ENCODE measurements at regions not wholly inside any gene's neighbourhood (a gene's known extent, or its start where the extent isn't known, plus 50 kb on each side); places are given as distances from the start of the nearest gene placed in this dataset.

GRCh38 chr18:30562231-30562630 lies 480.3 kb downstream of the DSC3 start:
- TF ChIP-seq, protein P1, sequence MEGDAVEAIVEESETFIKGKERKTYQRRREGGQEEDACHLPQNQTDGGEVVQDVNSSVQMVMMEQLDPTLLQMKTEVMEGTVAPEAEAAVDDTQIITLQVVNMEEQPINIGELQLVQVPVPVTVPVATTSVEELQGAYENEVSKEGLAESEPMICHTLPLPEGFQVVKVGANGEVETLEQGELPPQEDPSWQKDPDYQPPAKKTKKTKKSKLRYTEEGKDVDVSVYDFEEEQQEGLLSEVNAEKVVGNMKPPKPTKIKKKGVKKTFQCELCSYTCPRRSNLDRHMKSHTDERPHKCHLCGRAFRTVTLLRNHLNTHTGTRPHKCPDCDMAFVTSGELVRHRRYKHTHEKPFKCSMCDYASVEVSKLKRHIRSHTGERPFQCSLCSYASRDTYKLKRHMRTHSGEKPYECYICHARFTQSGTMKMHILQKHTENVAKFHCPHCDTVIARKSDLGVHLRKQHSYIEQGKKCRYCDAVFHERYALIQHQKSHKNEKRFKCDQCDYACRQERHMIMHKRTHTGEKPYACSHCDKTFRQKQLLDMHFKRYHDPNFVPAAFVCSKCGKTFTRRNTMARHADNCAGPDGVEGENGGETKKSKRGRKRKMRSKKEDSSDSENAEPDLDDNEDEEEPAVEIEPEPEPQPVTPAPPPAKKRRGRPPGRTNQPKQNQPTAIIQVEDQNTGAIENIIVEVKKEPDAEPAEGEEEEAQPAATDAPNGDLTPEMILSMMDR (IDR thresholded peaks at IDR 0.05; ENCODE audit: borderline replicate concordance), result no peak
- H3K27ac ChIP-seq (replicated peaks), result no peak overlapping the region
- intact Hi-C loops (cut with micrococcal nuclease), result no loop called here
- DNase-seq, result no peak
- no peaks in the 10 kb centered on the region for H3K4me1 ChIP-seq
- no peak overlapping the region for H3K4me3 ChIP-seq
- no peaks in the 10 kb centered on the region for H3K9me3 ChIP-seq (replicated peaks)
- H3K27me3 ChIP-seq (ENCODE audit: low read depth), result no peaks in the 10 kb centered on the region
- H3K36me3 ChIP-seq, result no peaks in the 10 kb centered on the region

- Histone ChIP-seq H3K9me3 (replicated peaks) (no peaks in the 10 kb centered on the region), H3K27me3 (ENCODE audit: low read depth) (no peaks in the 10 kb centered on the region), H3K4me3 (no peak overlapping the region), H3K27ac (replicated peaks) (no peak overlapping the region), H3K4me1 (no peaks in the 10 kb centered on the region), H3K36me3 (no peaks in the 10 kb centered on the region)
- no peak for DNase-seq
- intact Hi-C loops (cut with micrococcal nuclease), result no loop called here
- TF ChIP-seq, protein P1 (IDR thresholded peaks at IDR 0.05; ENCODE audit: borderline replicate concordance), result no peak
Observed at GRCh38 chr18:30556112-30556511, 486.4 kb downstream of the DSC3 start.

GRCh38 chr18:30545393-30545792 lies 497.1 kb downstream of the DSC3 start:
- intact Hi-C loops (cut with micrococcal nuclease), result no loop called here
- no peak for DNase-seq

GRCh38 chr18:30544141-30544540 lies 498.4 kb downstream of the DSC3 start:
- no peaks in the 10 kb centered on the region for H3K36me3 ChIP-seq
- TF ChIP-seq, protein P1 (IDR thresholded peaks at IDR 0.05; ENCODE audit: borderline replicate concordance), result no peak
- no peaks in the 10 kb centered on the region for H3K9me3 ChIP-seq (replicated peaks)
- no peak for DNase-seq
- H3K4me1 ChIP-seq, result no peaks in the 10 kb centered on the region
- intact Hi-C loops (cut with micrococcal nuclease), result no loop called here
- no peak overlapping the region for H3K4me3 ChIP-seq
- H3K27ac ChIP-seq (replicated peaks), result no peak overlapping the region
- no peaks in the 10 kb centered on the region for H3K27me3 ChIP-seq (ENCODE audit: low read depth)

More at GRCh38 chr18:30545393-30545792, 497.1 kb downstream of the DSC3 start:
- H3K27me3 ChIP-seq (ENCODE audit: low read depth), result no peaks in the 10 kb centered on the region
- no peaks in the 10 kb centered on the region for H3K36me3 ChIP-seq
- no peak overlapping the region for H3K27ac ChIP-seq (replicated peaks)
- no peaks in the 10 kb centered on the region for H3K4me1 ChIP-seq
- TF ChIP-seq, protein P1 (IDR thresholded peaks at IDR 0.05; ENCODE audit: borderline replicate concordance), result no peak
- no peaks in the 10 kb centered on the region for H3K9me3 ChIP-seq (replicated peaks)
- no peak overlapping the region for H3K4me3 ChIP-seq

DNA sequence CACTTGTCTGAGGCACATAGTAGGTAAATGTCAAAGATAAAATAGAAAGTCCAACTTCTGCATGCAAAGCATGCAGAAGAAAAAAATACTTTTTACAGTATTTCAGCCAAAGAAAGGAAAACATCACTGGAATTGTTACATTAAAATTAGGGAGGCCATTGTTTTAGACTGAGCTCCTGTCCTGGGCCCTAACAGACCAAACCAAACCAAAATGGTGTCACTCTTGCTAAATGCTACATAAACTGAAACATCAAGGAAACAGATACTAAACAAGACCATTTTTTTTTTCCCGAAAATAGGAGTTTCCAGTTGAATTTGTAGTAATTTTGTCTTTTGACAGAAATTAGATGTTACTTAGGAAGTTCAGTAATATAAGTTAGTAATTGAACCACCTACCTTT lies 508.8 kb downstream of the DSC3 start:
- TF ChIP-seq, protein P1 (IDR thresholded peaks at IDR 0.05; ENCODE audit: borderline replicate concordance), result no peak
- H3K27ac ChIP-seq (replicated peaks), result no peak overlapping the region
- DNase-seq, result no peak
- no peak overlapping the region for H3K4me3 ChIP-seq
- no peaks in the 10 kb centered on the region for H3K9me3 ChIP-seq (replicated peaks)
- no peaks in the 10 kb centered on the region for H3K36me3 ChIP-seq
- H3K4me1 ChIP-seq, result no peaks in the 10 kb centered on the region
- intact Hi-C loops (cut with micrococcal nuclease), result no loop called here
- no peaks in the 10 kb centered on the region for H3K27me3 ChIP-seq (ENCODE audit: low read depth)

- no peak for DNase-seq
- H3K4me1 ChIP-seq, result no peaks in the 10 kb centered on the region
- intact Hi-C loops (cut with micrococcal nuclease), result no loop called here
- H3K36me3 ChIP-seq, result no peaks in the 10 kb centered on the region
- TF ChIP-seq, protein P1 (IDR thresholded peaks at IDR 0.05; ENCODE audit: borderline replicate concordance), result no peak
- no peak overlapping the region for H3K27ac ChIP-seq (replicated peaks)
- H3K9me3 ChIP-seq (replicated peaks), result no peaks in the 10 kb centered on the region
- no peaks in the 10 kb centered on the region for H3K27me3 ChIP-seq (ENCODE audit: low read depth)
- no peak overlapping the region for H3K4me3 ChIP-seq
Observed at GRCh38 chr18:30527917-30528316, 514.6 kb downstream of the DSC3 start.
